ES-I3 (cell line): ENCODE measurements at regions not wholly inside any gene's neighbourhood (a gene's known extent, or its start where the extent isn't known, plus 50 kb on each side); places are given as distances from the start of the nearest gene placed in this dataset.

Experiments used
- H3K36me3 ChIP-seq: 2 replicates; pipeline ENCODE4 v1.6.1; 2013; ENCODE audit warnings: mild to moderate bottlenecking, low read length, control low read depth, moderate library complexity; ENCODE audit not compliant: insufficient read depth
- H3K4me1 ChIP-seq: 2 replicates; pipeline ENCODE4 v1.6.1; 2013; ENCODE audit warnings: mild to moderate bottlenecking, control low read depth, low read length; ENCODE audit not compliant: insufficient read depth
- H3K9ac ChIP-seq: 2 replicates; pipeline ENCODE4 v1.6.1; 2013; ENCODE audit warnings: low read depth, mild to moderate bottlenecking, low read length, moderate library complexity
- H3K9me3 ChIP-seq: 2 replicates; pipeline ENCODE4 v1.6.1; 2013; ENCODE audit warnings: mild to moderate bottlenecking, low read length, moderate library complexity; ENCODE audit not compliant: control insufficient read depth, insufficient read depth

DNA sequence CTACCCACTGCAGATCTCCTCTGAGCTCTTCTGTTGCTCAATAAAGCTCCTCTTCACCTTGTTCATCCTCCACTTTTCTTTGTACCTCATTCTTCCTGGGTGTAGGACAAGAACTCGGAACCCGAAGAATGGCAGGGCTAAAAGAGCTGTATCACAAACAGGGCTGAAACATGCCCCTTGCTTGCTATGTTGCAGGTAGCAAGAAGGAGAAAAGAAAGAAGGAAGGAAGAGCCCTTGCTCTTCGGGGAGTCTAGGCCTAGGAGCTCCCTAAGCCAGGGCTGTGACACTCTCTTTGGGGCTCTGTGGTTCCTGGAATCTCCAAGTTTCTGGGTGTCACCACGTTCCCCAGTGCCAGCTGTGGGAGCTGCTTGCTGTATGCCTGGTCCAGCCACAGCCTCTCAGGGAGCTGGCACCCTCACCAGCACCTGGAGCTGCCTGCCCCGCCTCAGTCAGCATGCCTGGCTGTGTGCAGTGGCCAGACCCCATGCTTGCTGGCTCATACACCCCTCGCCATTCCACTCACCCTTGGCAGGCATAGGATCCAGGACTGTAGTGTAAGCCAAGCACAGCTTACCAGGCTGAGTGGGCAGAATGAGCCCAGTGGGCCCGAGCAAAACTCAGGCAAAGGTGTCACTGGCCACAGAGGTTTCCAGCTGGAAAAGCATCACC, 274.8 kb upstream of the ADRA1B start:
- Histone ChIP-seq H3K4me1 (no peaks in the 10 kb centered on the region), H3K36me3 (no peaks in the 10 kb centered on the region), H3K9ac (no peak overlapping the region), H3K9me3 (no peaks in the 10 kb centered on the region)

DNA sequence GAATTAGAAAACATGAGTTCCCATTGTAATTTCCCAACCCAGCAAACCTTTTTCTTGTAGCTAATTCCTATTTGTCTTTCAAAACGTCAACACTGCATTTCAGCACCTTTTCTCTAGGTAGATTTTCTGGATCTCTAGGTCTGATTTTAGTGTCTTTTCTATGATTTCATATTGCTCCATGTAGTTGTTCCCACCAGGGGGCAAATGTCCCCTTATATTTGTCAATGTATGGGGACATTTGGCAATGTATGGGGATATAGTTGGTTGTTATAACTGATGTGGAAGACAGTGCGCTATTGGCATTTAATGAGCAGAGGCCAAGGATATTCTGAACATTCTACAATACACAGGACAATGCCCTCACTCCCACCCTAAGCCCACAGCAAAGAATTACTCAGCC, 273.9 kb upstream of the ADRA1B start:
- Histone ChIP-seq H3K4me1 (no peaks in the 10 kb centered on the region), H3K9ac (no peak overlapping the region), H3K9me3 (no peaks in the 10 kb centered on the region), H3K36me3 (no peaks in the 10 kb centered on the region)

GRCh38 chr5:159644053-159644452, 272.2 kb upstream of the ADRA1B start:
- no peak overlapping the region for H3K9ac ChIP-seq
- no peaks in the 10 kb centered on the region for H3K36me3 ChIP-seq
- no peaks in the 10 kb centered on the region for H3K4me1 ChIP-seq
- no peaks in the 10 kb centered on the region for H3K9me3 ChIP-seq

DNA sequence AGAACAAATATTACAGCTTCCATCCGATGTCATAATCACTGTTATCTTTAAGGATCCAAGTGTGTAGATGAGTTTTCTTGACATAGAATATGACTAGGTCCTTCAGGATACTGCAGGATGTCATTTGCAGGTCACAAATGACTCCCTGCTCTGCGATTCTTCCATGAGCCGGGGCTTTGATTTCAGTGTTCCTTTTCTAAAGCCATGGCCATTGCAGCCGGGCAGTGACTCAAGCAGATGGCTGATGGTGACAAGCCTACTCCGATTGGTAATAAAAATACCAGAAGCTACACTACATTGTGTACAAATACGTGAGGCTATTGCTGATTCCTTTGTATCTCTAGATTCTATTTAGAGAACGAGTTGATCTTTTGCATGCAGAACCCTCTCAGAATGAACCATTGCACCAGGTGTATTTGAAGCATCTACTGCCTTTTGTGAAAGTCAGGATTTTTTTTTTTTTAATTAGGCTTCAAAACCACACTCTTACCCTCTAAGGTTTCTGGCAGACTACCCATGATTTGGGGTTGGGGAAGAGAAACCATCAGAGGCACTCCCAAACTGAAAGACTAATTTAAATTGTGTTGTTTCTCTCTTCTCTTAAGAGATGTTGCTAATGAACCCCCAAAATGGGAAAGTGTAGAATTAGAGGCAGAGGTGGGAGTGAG, 271.0 kb upstream of the ADRA1B start:
- H3K9me3 ChIP-seq, result no peaks in the 10 kb centered on the region
- H3K4me1 ChIP-seq, result no peaks in the 10 kb centered on the region
- H3K36me3 ChIP-seq, result no peaks in the 10 kb centered on the region
- H3K9ac ChIP-seq, result no peak overlapping the region

DNA sequence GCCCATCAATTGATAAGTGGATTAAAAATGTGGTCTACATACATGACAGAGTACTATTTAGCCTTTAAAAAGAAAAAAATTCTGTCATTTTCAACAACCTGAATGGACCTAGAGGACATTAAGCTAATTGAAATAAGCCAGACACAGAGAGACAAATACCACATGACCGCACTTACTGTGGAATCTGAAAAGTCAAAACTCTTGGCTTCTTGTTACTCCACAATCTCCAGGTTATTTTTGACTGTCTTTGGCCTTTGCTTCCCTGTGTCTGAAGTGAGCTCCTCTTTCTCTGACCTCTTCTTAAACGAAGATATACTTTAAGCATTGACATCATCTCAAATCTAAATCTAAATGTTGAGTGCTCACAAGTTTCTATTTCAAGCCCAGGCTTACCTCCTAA, 265.5 kb upstream of the ADRA1B start:
- Histone ChIP-seq H3K36me3 (no peaks in the 10 kb centered on the region), H3K4me1 (no peaks in the 10 kb centered on the region), H3K9me3 (no peaks in the 10 kb centered on the region), H3K9ac (no peak overlapping the region)

DNA sequence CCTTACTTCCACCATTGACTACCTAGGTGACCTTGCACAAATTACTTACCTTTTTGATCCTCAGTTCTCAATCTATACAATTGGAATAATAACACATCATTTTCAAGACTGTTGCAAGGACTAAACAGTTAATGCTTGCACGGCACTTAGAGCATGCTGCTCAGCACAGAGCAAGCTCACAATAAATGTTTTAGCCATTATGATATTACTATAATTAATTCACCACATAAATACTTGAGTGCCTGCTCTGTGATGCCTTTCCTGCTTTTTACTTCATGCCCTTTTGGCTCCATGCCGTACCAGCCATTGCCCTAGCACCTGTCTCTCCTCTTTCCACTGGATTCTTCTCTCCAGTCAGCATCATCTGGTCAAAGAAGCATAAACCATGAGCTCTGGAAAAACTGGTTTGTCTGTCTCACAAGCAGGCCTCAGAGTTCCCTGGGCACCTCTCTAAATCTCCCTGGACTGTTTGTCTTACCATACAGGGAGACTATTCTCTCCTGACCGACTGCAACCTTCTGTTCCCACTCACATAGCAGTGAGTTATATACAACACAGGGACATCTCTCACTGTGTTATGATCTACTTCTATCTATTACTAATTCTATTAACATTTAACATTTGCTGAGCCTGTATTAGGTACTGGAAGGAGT, 260.4 kb upstream of the ADRA1B start:
- no peaks in the 10 kb centered on the region for H3K4me1 ChIP-seq
- no peak overlapping the region for H3K9ac ChIP-seq
- H3K36me3 ChIP-seq, result no peaks in the 10 kb centered on the region
- no peaks in the 10 kb centered on the region for H3K9me3 ChIP-seq

GRCh38 chr5:159657298-159657697, 259.0 kb upstream of the ADRA1B start:
- Histone ChIP-seq H3K4me1 (no peaks in the 10 kb centered on the region), H3K9ac (no peak overlapping the region), H3K9me3 (no peaks in the 10 kb centered on the region), H3K36me3 (no peaks in the 10 kb centered on the region)

GRCh38 chr5:159657771-159658170, 258.5 kb upstream of the ADRA1B start:
- Histone ChIP-seq H3K9me3 (no peaks in the 10 kb centered on the region), H3K9ac (no peak overlapping the region), H3K4me1 (no peaks in the 10 kb centered on the region), H3K36me3 (no peaks in the 10 kb centered on the region)

GRCh38 chr5:159658266-159658925, 257.9 kb upstream of the ADRA1B start:
- H3K4me1 ChIP-seq, result no peaks in the 10 kb centered on the region
- H3K36me3 ChIP-seq, result no peaks in the 10 kb centered on the region
- H3K9ac ChIP-seq, result no peak overlapping the region
- no peaks in the 10 kb centered on the region for H3K9me3 ChIP-seq

GRCh38 chr5:159660401-159660800, 255.9 kb upstream of the ADRA1B start:
- Histone ChIP-seq H3K4me1 (no peaks in the 10 kb centered on the region), H3K9me3 (no peaks in the 10 kb centered on the region), H3K9ac (no peak overlapping the region), H3K36me3 (no peaks in the 10 kb centered on the region)

DNA sequence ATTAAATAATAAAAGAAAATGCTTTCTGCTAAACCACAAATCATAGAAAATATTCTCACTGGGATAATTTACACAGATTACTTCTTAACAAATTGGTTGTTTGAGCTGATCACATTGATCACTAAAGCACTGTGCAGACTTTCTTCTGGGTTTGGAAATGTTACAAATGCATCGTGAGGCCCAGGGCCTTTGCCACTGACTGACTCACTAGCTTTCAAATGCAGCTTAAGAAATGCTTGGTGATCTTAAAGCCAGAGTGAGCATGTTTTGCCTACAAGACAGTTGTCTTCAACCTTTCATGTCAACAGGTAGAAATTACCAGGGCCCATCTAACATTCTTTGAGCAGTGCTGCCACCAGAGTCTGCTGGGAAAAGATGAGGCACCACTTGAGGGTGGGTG, 252.3 kb upstream of the ADRA1B start:
- H3K9me3 ChIP-seq, result no peaks in the 10 kb centered on the region
- H3K9ac ChIP-seq, result no peak overlapping the region
- no peaks in the 10 kb centered on the region for H3K4me1 ChIP-seq
- H3K36me3 ChIP-seq, result no peaks in the 10 kb centered on the region

DNA sequence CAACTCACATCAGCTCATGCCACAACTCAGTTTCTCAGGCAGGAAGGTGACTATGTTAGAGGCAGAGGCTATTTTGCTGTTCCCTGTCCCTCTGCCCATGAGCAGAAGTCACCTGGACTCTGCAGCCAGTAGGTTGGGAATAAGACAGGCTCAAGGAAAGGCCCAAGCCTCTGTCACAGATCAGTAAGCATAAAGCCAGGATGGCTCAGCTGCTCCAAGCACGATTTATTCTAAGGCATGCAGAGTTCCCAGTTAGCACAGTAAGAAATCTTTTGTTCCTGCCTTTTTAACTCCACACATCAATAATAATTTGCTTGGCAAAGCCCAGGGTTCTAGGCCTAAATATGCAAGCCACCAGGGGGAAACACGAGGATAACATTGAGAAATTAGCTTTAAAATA, 249.0 kb upstream of the ADRA1B start:
- Histone ChIP-seq H3K36me3 (no peaks in the 10 kb centered on the region), H3K9ac (no peak overlapping the region), H3K4me1 (no peaks in the 10 kb centered on the region), H3K9me3 (no peaks in the 10 kb centered on the region)

GRCh38 chr5:159668556-159668955, 247.7 kb upstream of the ADRA1B start:
- Histone ChIP-seq H3K36me3 (no peaks in the 10 kb centered on the region), H3K4me1 (no peaks in the 10 kb centered on the region)

DNA sequence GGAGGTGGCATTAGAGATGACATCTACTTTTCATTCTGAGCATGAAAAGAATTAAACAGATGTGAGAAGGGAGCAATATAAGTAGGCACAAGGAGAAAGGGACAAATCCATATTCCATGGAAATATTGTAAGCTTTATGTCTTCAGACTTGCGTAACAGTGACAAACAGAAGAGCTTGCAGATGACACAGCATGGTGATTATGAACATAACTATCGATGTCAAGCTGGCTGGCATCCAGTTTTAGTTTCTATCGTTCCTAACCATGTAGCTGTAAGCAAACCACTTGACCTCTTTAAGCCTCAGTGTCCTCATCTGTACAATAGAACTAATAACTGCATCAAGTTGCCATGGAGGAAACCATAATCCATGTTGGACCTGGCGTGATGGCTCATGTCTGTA, 246.7 kb upstream of the ADRA1B start:
- Histone ChIP-seq H3K4me1 (no peaks in the 10 kb centered on the region), H3K9me3 (no peaks in the 10 kb centered on the region), H3K36me3 (no peaks in the 10 kb centered on the region), H3K9ac (no peak overlapping the region)

More at GRCh38 chr5:159668556-159668955, 247.7 kb upstream of the ADRA1B start:
- Histone ChIP-seq H3K9me3 (no peaks in the 10 kb centered on the region), H3K9ac (no peak overlapping the region)

DNA sequence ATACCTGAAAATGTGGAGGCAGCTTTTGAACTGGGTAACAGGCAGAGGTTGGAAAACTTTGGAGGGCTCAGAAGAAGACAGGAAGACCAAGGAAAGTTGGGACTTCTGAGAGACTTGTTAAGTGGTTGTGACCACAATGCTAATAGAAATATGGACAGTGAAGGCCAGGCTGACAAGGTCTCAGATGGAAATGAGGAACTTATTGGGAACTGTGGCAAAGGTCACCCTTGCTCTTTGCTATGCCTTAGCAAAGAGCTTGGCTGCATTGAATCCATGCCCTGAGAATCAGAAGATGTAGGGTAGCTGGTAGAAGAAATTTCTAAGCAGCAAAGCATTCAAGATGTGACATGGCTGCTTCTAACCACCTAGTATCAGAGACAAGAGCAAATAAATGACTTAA, 244.4 kb upstream of the ADRA1B start:
- H3K9ac ChIP-seq, result no peak overlapping the region
- H3K36me3 ChIP-seq, result no peaks in the 10 kb centered on the region
- no peaks in the 10 kb centered on the region for H3K9me3 ChIP-seq
- no peaks in the 10 kb centered on the region for H3K4me1 ChIP-seq
